ENCODE measurements at regions not wholly inside any gene's neighbourhood (a gene's known extent, or its start where the extent isn't known, plus 50 kb on each side); places are given as distances from the start of the nearest gene placed in this dataset.

DNA sequence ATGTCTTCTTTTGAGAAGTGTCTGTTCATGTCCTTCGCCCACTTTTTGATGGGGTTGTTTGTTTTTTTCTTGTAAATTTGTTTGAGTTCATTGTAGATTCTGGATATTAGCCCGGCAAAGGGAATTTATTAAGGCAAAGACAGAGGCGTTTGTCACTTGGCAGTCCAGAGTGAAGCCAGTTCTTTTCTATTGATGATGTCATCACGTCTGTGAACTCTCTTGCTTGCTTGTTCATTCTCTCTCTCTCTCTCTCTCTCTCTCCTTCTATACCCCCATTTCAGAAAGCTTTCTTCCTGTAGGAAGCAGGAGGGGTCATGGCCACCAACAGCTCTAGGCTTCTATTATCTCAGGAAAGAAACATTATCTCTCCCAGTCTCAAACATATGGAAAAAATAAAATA, 291.3 kb downstream of the OMA1 start:
- TF ChIP-seq EZH2 (IDR thresholded peaks at IDR 0.05; ENCODE audit: low read length, unreplicated experiment) (no peak), EZH2phosphoT487 (IDR thresholded peaks at IDR 0.05; ENCODE audit: borderline replicate concordance, low read length) (no peak)
- TF ChIP-seq, protein P1, sequence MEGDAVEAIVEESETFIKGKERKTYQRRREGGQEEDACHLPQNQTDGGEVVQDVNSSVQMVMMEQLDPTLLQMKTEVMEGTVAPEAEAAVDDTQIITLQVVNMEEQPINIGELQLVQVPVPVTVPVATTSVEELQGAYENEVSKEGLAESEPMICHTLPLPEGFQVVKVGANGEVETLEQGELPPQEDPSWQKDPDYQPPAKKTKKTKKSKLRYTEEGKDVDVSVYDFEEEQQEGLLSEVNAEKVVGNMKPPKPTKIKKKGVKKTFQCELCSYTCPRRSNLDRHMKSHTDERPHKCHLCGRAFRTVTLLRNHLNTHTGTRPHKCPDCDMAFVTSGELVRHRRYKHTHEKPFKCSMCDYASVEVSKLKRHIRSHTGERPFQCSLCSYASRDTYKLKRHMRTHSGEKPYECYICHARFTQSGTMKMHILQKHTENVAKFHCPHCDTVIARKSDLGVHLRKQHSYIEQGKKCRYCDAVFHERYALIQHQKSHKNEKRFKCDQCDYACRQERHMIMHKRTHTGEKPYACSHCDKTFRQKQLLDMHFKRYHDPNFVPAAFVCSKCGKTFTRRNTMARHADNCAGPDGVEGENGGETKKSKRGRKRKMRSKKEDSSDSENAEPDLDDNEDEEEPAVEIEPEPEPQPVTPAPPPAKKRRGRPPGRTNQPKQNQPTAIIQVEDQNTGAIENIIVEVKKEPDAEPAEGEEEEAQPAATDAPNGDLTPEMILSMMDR (conservative IDR thresholded peaks at IDR 0.05; ENCODE audit: low read depth, low read length): no peak

All from PC-3 (cell line).